Psoas muscle (tissue), 7 donors: ENCODE measurements at regions not wholly inside any gene's neighbourhood (a gene's known extent, or its start where the extent isn't known, plus 50 kb on each side); places are given as distances from the start of the nearest gene placed in this dataset.

Source experiments
- ATAC-seq, 4 donors: fragments of 200-7000 bp; cut with Tn5 transposase; one replicate each; pipeline ENCODE4 v1.9.1; 2020; ENCODE audit warnings: moderate library complexity in 3 of 4, mild to moderate bottlenecking in 2 of 4
- DNase-seq, 2 donors: peaks; one replicate each; pipeline ENCODE4 v3.0.0-alpha.2; 2020
- H3K27ac ChIP-seq: fragments of 200-600 bp; one replicate; pipeline ENCODE4 v1.8.0; 2022
- H3K27me3 ChIP-seq, 3 donors: fragments of 200-600 bp in 1 of 3; one replicate each; pipeline versions ENCODE4 v1.6.1 to v1.8.0; 2013 to 2022; ENCODE audit warnings: low read length in 2 of 3, mild to moderate bottlenecking in 2 of 3, moderate library complexity in 1 of 3; ENCODE audit not compliant: insufficient read depth in 3 of 3
- H3K36me3 ChIP-seq, 2 donors: fragments of 200-600 bp in 1 of 2; one replicate each; pipeline versions ENCODE4 v1.6.1 to v1.8.0; 2013 to 2022; ENCODE audit warnings: low read depth in 1 of 2, mild to moderate bottlenecking in 1 of 2, moderate library complexity in 1 of 2; ENCODE audit not compliant: insufficient read depth in 1 of 2
- H3K4me1 ChIP-seq: fragments of 200-600 bp; one replicate; pipeline ENCODE4 v1.8.0; 2022
- H3K4me3 ChIP-seq: fragments of 200-600 bp; one replicate; pipeline ENCODE4 v1.8.0; 2022; ENCODE audit warnings: mild to moderate bottlenecking
- H3K9me3 ChIP-seq: fragments of 200-600 bp; one replicate; pipeline ENCODE4 v1.8.0; 2022
- CTCF ChIP-seq: fragments of 200-600 bp; IDR thresholded peaks from one replicate; pipeline ENCODE4 v1.8.0; 2022; ENCODE audit warnings: antibody characterized with exemption
- WGBS, 3 donors: extraction: QIAGEN DNeasy Blood & Tissue Kit; methylation state at CpG; one replicate each; pipeline versions ENCODE4 v1.1.6 to v1.1.7; 2013; 5-methylcytosine and 5-hydroxymethylcytosine counted together
- intact Hi-C, 2 donors: fragments of 100-400 bp; cut with DNase I; formaldehyde crosslinking; loops; one replicate each; pipeline versions ENCODE4 v1.11.0 to v1.14.2; 2022
- donor health status: healthy with polysubstance abuse.
- donor health status: DM: no; HTN: no; CAD: no; lungs with moderate emphysema.
- donor health status: Bipolar disorder and iron deficiency.
- donor health status: healthy.
- donor health status: DM: yes; HTN: yes; CAD: no.
- donor health status: DM: no; HTN: no; CAD: no.
- donor health status: DM: yes; HTN: yes; CAD: no.

GRCh38 chr3:72630969-72631344 is 217.3 kb downstream of the SHQ1 start:
- no peak for TF ChIP-seq CTCF
- 61 to 80% (median 62%) methylated on average over 5 of the region's 5 CpGs for WGBS, 3 donors
- no peak for ATAC-seq

GRCh38 chr3:72630327-72630968 is 217.8 kb downstream of the SHQ1 start:
- Histone ChIP-seq H3K36me3 (no peaks in the 10 kb centered on the region), H3K27ac (no peak overlapping the region), H3K4me3 (no peak overlapping the region), H3K9me3 (peaks cover 4% of the 10 kb centered on the region), H3K27me3 (no peaks in the 10 kb centered on the region), H3K4me1 (no peaks in the 10 kb centered on the region)
- no peak for TF ChIP-seq CTCF
- WGBS, 3 donors, result 53 to 65% (median 59%) methylated on average over 8 of the region's 8 CpGs
- DNase-seq (no peak), ATAC-seq (no peak)
- intact Hi-C loops, result no loop called here

More at GRCh38 chr3:72630969-72631344, 217.3 kb downstream of the SHQ1 start:
- no peaks in the 10 kb centered on the region for H3K36me3 ChIP-seq
- intact Hi-C loops, result no loop called here
- DNase-seq, result no peak
- H3K9me3 ChIP-seq, result peaks cover 4% of the 10 kb centered on the region
- H3K27ac ChIP-seq, result no peak overlapping the region
- H3K4me1 ChIP-seq, result no peaks in the 10 kb centered on the region
- H3K4me3 ChIP-seq, result no peak overlapping the region
- no peaks in the 10 kb centered on the region for H3K27me3 ChIP-seq

GRCh38 chr3:72629191-72629631 is 219.0 kb downstream of the SHQ1 start:
- peaks cover 4% of the 10 kb centered on the region for H3K9me3 ChIP-seq
- DNase-seq (no peak), ATAC-seq (no peak)
- H3K27ac ChIP-seq, result no peak overlapping the region
- H3K4me1 ChIP-seq, result no peaks in the 10 kb centered on the region
- H3K27me3 ChIP-seq, result no peaks in the 10 kb centered on the region
- H3K4me3 ChIP-seq, result no peak overlapping the region
- TF ChIP-seq CTCF, result no peak
- no peaks in the 10 kb centered on the region for H3K36me3 ChIP-seq
- 77 to 81% (median 79%) methylated on average over 3 of the region's 3 CpGs for WGBS, 3 donors
- intact Hi-C loops, result no loop called here

- TF ChIP-seq CTCF, result no peak
- Histone ChIP-seq H3K9me3 (peaks cover 4% of the 10 kb centered on the region), H3K27me3 (no peaks in the 10 kb centered on the region), H3K36me3 (no peaks in the 10 kb centered on the region), H3K27ac (no peak overlapping the region), H3K4me3 (no peak overlapping the region), H3K4me1 (no peaks in the 10 kb centered on the region)
- intact Hi-C loops, result no loop called here
- 84 to 87% (median 86%) methylated on average over 6 of the region's 6 CpGs for WGBS, 3 donors
- no peak for DNase-seq
- ATAC-seq, result no peak
Observed at GRCh38 chr3:72628065-72628464, 220.2 kb downstream of the SHQ1 start.

GRCh38 chr3:72627271-72627670 is 221.0 kb downstream of the SHQ1 start:
- H3K36me3 ChIP-seq, result no peaks in the 10 kb centered on the region
- no peak overlapping the region for H3K27ac ChIP-seq
- intact Hi-C loops, result no loop called here
- no peak for DNase-seq
- peaks cover 1% of the 10 kb centered on the region for H3K9me3 ChIP-seq
- no peaks in the 10 kb centered on the region for H3K4me1 ChIP-seq
- 89 to 95% (median 95%) methylated on average over 4 of the region's 4 CpGs for WGBS, 3 donors
- ATAC-seq, result no peak
- H3K4me3 ChIP-seq, result no peak overlapping the region
- TF ChIP-seq CTCF, result no peak
- no peaks in the 10 kb centered on the region for H3K27me3 ChIP-seq
